Panc1 (cell line): ENCODE measurements at regions not wholly inside any gene's neighbourhood (a gene's known extent, or its start where the extent isn't known, plus 50 kb on each side); places are given as distances from the start of the nearest gene placed in this dataset.

Experiments
- ATAC-seq: fragments of 200-7000 bp; cut with Tn5 transposase; 2 replicates; pipeline ENCODE4 v1.9.1; 2020; ENCODE audit warnings: mild to moderate bottlenecking, moderate library complexity
- BruUV-seq: library from RNA; stranded (reverse); fragments of 400-500 nt; replicated peaks from 2 replicates; lab custom pipeline; 2021; lab: Mats Ljungman, UMichigan
- CTCF ChIA-PET: fragments of 300-600 bp; sonication (Branson Sonifier 250); formaldehyde crosslinking; loops from one replicate; lab custom pipeline; 2022; ENCODE audit warnings: antibody characterized with exemption; lab: Charles Lee
- POLR2A ChIA-PET: fragments of 300-600 bp; sonication (Branson Sonifier 250); formaldehyde crosslinking; loops from one replicate; lab custom pipeline; 2022; ENCODE audit warnings: antibody characterized with exemption; lab: Charles Lee
- DNase-seq: peaks from one replicate; pipeline ENCODE4 v3.0.0-alpha.2; 2010; ENCODE audit warnings: low read depth, low spot score
- H3K27ac ChIP-seq: 2 replicates; pipeline ENCODE4 v1.5.1; 2011; ENCODE audit warnings: mild to moderate bottlenecking, low read length, inconsistent platforms
- H3K27me3 ChIP-seq: fragments of 200-500 bp; sonication (Bioruptor generic); 2 replicates; pipeline ENCODE4 v1.6.0; 2014; ENCODE audit warnings: low read length, inconsistent platforms; ENCODE audit not compliant: control insufficient read depth, insufficient read depth
- H3K36me3 ChIP-seq: fragments of 200-500 bp; sonication (Bioruptor generic); 2 replicates; pipeline ENCODE4 v1.5.1; 2014; ENCODE audit warnings: inconsistent platforms, mild to moderate bottlenecking, low read length, moderate library complexity; ENCODE audit not compliant: control insufficient read depth, insufficient read depth
- H3K4me1 ChIP-seq: 2 replicates; pipeline ENCODE4 v1.5.1; 2011; ENCODE audit warnings: inconsistent platforms, mild to moderate bottlenecking, low read length, moderate library complexity; ENCODE audit not compliant: control insufficient read depth, insufficient read depth
- H3K4me3 ChIP-seq, 2 experiments: 2 replicates each; pipeline ENCODE4 v1.5.1; 2011 to 2012; ENCODE audit warnings: low read depth in 2 of 2, low read length in 2 of 2, mild to moderate bottlenecking in 2 of 2, inconsistent platforms in 1 of 2, moderate library complexity in 1 of 2
- H3K9me3 ChIP-seq: fragments of 200-500 bp; sonication (Bioruptor generic); 2 replicates; pipeline ENCODE4 v1.5.1; 2014; ENCODE audit warnings: low read depth, mild to moderate bottlenecking, inconsistent platforms, low read length, moderate library complexity; ENCODE audit not compliant: control insufficient read depth, insufficient read depth
- CTCF ChIP-seq: fragments of 450-650 bp; IDR thresholded peaks from 2 replicates; pipeline ENCODE4 v1.5.1; 2017; ENCODE audit warnings: mild to moderate bottlenecking
- POLR2AphosphoS5 ChIP-seq: IDR thresholded peaks from 2 replicates; pipeline ENCODE4 v1.6.1; 2012; ENCODE audit warnings: mild to moderate bottlenecking, low read depth, low read length, moderate library complexity
- REST ChIP-seq, 2 experiments: IDR thresholded peaks; 2 replicates each; pipeline ENCODE4 v1.6.1; 2011 to 2012; ENCODE audit warnings: low read depth in 2 of 2, control low read depth in 1 of 2, low read length in 1 of 2, mild to moderate bottlenecking in 1 of 2, moderate library complexity in 1 of 2; ENCODE audit not compliant: insufficient read depth in 1 of 2
- SIN3A ChIP-seq: IDR thresholded peaks from 2 replicates; pipeline ENCODE4 v1.6.1; 2012; ENCODE audit warnings: low read depth, mild to moderate bottlenecking, low read length, moderate library complexity, borderline replicate concordance; ENCODE audit not compliant: insufficient read depth
- TCF7L2 ChIP-seq: IDR thresholded peaks from 2 replicates; pipeline ENCODE4 v1.6.1; 2011; ENCODE audit warnings: mild to moderate bottlenecking, low read depth, low read length, inconsistent platforms
- in situ Hi-C: cut with HindIII; loops from 2 replicates; pipeline ENCODE4 v1.10.0; 2016; ENCODE audit warnings: low sequenced_read_pairs, low pct_unique_long_range_greater_than_20kb
- intact Hi-C: fragments of 100-400 bp; cut with micrococcal nuclease; formaldehyde crosslinking; loops from one replicate; pipeline ENCODE4 v1.10.0; 2022; ENCODE audit not compliant: unreplicated experiment

GRCh38 chr1:83697961-83698360 is 301.0 kb downstream of the TTLL7 start:
- no TSS peak for BruUV-seq
- TF ChIP-seq CTCF (no peak), TCF7L2 (no peak), SIN3A (no peak), REST (IDR thresholded peaks at IDR 0.05; ENCODE audit: insufficient read depth in 1 of 2, low read depth in 2 of 2, low read length in 1 of 2) (no peak), POLR2AphosphoS5 (no peak)
- Histone ChIP-seq H3K27me3 (peaks cover 11% of the 10 kb centered on the region), H3K4me1 (peaks cover 4% of the 10 kb centered on the region; the same call in 1 of the 2 replicates), H3K36me3 (no peaks in the 10 kb centered on the region), H3K9me3 (no peaks in the 10 kb centered on the region), H3K27ac (no peak overlapping the region), H3K4me3 (no peak overlapping the region)
- in situ Hi-C loops (no loop called here), intact Hi-C loops (no loop called here)
- ChIA-PET CTCF (no interaction called here), POLR2A (no interaction called here)
- no peak for DNase-seq
- ATAC-seq = no peak

- no peak for TF ChIP-seq SIN3A
- TF ChIP-seq REST (IDR thresholded peaks at IDR 0.05; ENCODE audit: insufficient read depth in 1 of 2, low read depth in 2 of 2, low read length in 1 of 2) = no peak
- no peak for TF ChIP-seq TCF7L2
- TF ChIP-seq POLR2AphosphoS5 = no peak
- no peak for TF ChIP-seq CTCF
- Histone ChIP-seq H3K4me3 (no peak overlapping the region), H3K9me3 (no peaks in the 10 kb centered on the region), H3K36me3 (no peaks in the 10 kb centered on the region), H3K27ac (no peak overlapping the region), H3K4me1 (peaks cover 4% of the 10 kb centered on the region; the same call in 1 of the 2 replicates), H3K27me3 (peaks cover 17% of the 10 kb centered on the region)
- in situ Hi-C loops (no loop called here), intact Hi-C loops (no loop called here)
- DNase-seq (no peak), ATAC-seq (no peak)
- ChIA-PET CTCF (no interaction called here), POLR2A (no interaction called here)
- no TSS peak for BruUV-seq
Observed at GRCh38 chr1:83697220-83697619, 301.7 kb downstream of the TTLL7 start.
